K562 (cell line): ENCODE measurements at regions not wholly inside any gene's neighbourhood (a gene's known extent, or its start where the extent isn't known, plus 50 kb on each side); places are given as distances from the start of the nearest gene placed in this dataset.

Experiments used
- ATAC-seq: fragments of 200-7000 bp; cut with Tn5 transposase; 3 replicates; pipeline ENCODE4 v1.9.1; 2020; ENCODE audit warnings: moderate library complexity
- BruUV-seq: library from RNA; stranded (reverse); fragments of 400-500 nt; replicated peaks from 2 replicates; lab custom pipeline; 2021; lab: Mats Ljungman, UMichigan
- CTCF ChIA-PET: fragments of 300-600 bp; formaldehyde crosslinking; extraction: SDS; loops from one replicate; lab custom pipeline; 2021; ENCODE audit warnings: low intra/inter-chr PET ratio; lab: Yijun Ruan, JAX
- POLR2A ChIA-PET: fragments of 300-600, 350-650 bp; sonication (Branson Sonifier 250); formaldehyde crosslinking; extraction: SDS; loops from one replicate; lab custom pipeline; 2021; ENCODE audit warnings: antibody characterized with exemption, inconsistent platforms; lab: Yijun Ruan, JAX
- DNase-seq, 4 experiments: peaks; one replicate each; pipeline versions ENCODE4 v3.0.0 to v3.0.0-alpha.2; 2011 to 2018; ENCODE audit warnings: low spot score in 3 of 4, mixed read lengths in 3 of 4; ENCODE audit errors: extremely low read depth in 1 of 4
- FAIRE-seq: peaks from 2 replicates; lab custom pipeline; 2011; peaks lifted over from hg19 to GRCh38; lab: Jason Lieb, UNC
- H2AFZ ChIP-seq: 2 replicates; pipeline ENCODE4 v1.6.0; 2011; ENCODE audit warnings: low read depth, low read length, control low read depth, inconsistent platforms
- H3K27ac ChIP-seq: fragments of 200-600 bp; 3 replicates; pipeline ENCODE4 v1.8.0; 2011; ENCODE audit warnings: low read depth, mild to moderate bottlenecking, control low read depth, inconsistent platforms, low read length, moderate library complexity, mixed read lengths; ENCODE audit errors: extremely low read depth
- H3K27me3 ChIP-seq, 2 experiments: fragments of 300-600 bp in 1 of 2; 2 replicates in 1 of 2; 3 replicates in 1 of 2; pipeline versions ENCODE4 v1.6.0 to v1.8.0; 2011; ENCODE audit warnings: inconsistent platforms in 2 of 2, low read length in 2 of 2, mild to moderate bottlenecking in 1 of 2, mixed read lengths in 1 of 2, moderate library complexity in 1 of 2; ENCODE audit not compliant: control insufficient read depth in 2 of 2, insufficient read depth in 2 of 2
- H3K36me3 ChIP-seq: fragments of 300-600 bp; 3 replicates; pipeline ENCODE4 v1.8.0; 2011; ENCODE audit warnings: mild to moderate bottlenecking, low read length, inconsistent platforms; ENCODE audit not compliant: control insufficient read depth, insufficient read depth
- H3K4me1 ChIP-seq, 2 experiments: fragments of 200-600 bp in 1 of 2; replicated peaks in 1 of 2; 2 replicates in 1 of 2; 3 replicates in 1 of 2; pipeline versions ENCODE4 v1.5.1 to v1.8.0; 2011; ENCODE audit warnings: inconsistent platforms in 2 of 2, low read length in 2 of 2, mild to moderate bottlenecking in 1 of 2, mixed read lengths in 1 of 2, moderate library complexity in 1 of 2; ENCODE audit not compliant: control insufficient read depth in 2 of 2, insufficient read depth in 2 of 2
- H3K4me2 ChIP-seq: 2 replicates; pipeline ENCODE4 v1.6.1; 2011; ENCODE audit warnings: low read length, control low read depth, inconsistent platforms, mixed read lengths; ENCODE audit not compliant: insufficient read depth
- H3K4me3 ChIP-seq: fragments of 200-600 bp; sonication (generic), shearing (Covaris generic); 2 replicates; pipeline ENCODE4 v1.5.1; 2016; ENCODE audit warnings: control low read depth, inconsistent platforms
- H3K79me2 ChIP-seq: fragments of 200-600 bp; 3 replicates; pipeline ENCODE4 v1.8.0; 2011; ENCODE audit warnings: low read length, inconsistent platforms; ENCODE audit not compliant: control insufficient read depth, insufficient read depth
- H3K9ac ChIP-seq, 2 experiments: 2 replicates each; pipeline versions ENCODE4 v1.6.0 to v1.6.1; 2011; ENCODE audit warnings: low read depth in 2 of 2, low read length in 2 of 2, control low read depth in 1 of 2, inconsistent platforms in 1 of 2, mild to moderate bottlenecking in 1 of 2, mixed read lengths in 1 of 2; ENCODE audit not compliant: insufficient read depth in 1 of 2
- H3K9me1 ChIP-seq: one replicate; pipeline ENCODE4 v1.6.0; 2011; ENCODE audit warnings: inconsistent platforms, mild to moderate bottlenecking, low read length, moderate library complexity; ENCODE audit not compliant: control insufficient read depth, insufficient read depth
- H3K9me3 ChIP-seq: replicated peaks from 2 replicates; pipeline ENCODE4 v1.5.1; 2011; ENCODE audit warnings: low read depth, low read length, inconsistent platforms; ENCODE audit not compliant: control insufficient read depth, insufficient read depth
- H4K20me1 ChIP-seq: replicated peaks from 2 replicates; pipeline ENCODE4 v1.6.1; 2011; ENCODE audit warnings: low read length, inconsistent platforms, mixed read lengths; ENCODE audit not compliant: control insufficient read depth, insufficient read depth
- BRD9 ChIP-seq: fragments of 450-650 bp; IDR thresholded peaks from 2 replicates; pipeline ENCODE4 v1.6.1; 2018; ENCODE audit warnings: low read depth; ENCODE audit not compliant: partially characterized antibody
- ERF ChIP-seq: fragments of 450-650 bp; formaldehyde crosslinking; IDR thresholded peaks from 2 replicates; pipeline ENCODE4 v1.4.0; 2020; ENCODE audit warnings: mild to moderate bottlenecking, mixed read lengths
- NFXL1 ChIP-seq: fragments of 450-650 bp; formaldehyde crosslinking; IDR thresholded peaks from 2 replicates; pipeline ENCODE4 v1.4.0; 2021; ENCODE audit warnings: mild to moderate bottlenecking
- OTX1 ChIP-seq: fragments of 450-650 bp; formaldehyde crosslinking; IDR thresholded peaks from 2 replicates; pipeline ENCODE4 v1.4.0; 2022; ENCODE audit warnings: mild to moderate bottlenecking
- PCBP2 ChIP-seq: fragments of 200-400 bp; formaldehyde crosslinking; IDR thresholded peaks from 2 replicates; pipeline ENCODE4 v1.6.1; 2018; ENCODE audit warnings: low read length, low read depth, mild to moderate bottlenecking, moderate library complexity; ENCODE audit not compliant: poor library complexity, severe bottlenecking
- RCOR1 ChIP-seq, 2 experiments: IDR thresholded peaks; 2 replicates each; pipeline ENCODE4 v1.6.1; 2012; ENCODE audit warnings: low read depth in 2 of 2, low read length in 2 of 2, borderline replicate concordance in 1 of 2, improper control_type of control experiment in 1 of 2
- SAFB2 ChIP-seq: fragments of 200-400 bp; formaldehyde crosslinking; IDR thresholded peaks from 2 replicates; pipeline ENCODE4 v1.6.1; 2018; ENCODE audit warnings: borderline replicate concordance, low read length, low read depth, moderate library complexity; ENCODE audit not compliant: severe bottlenecking
- SLC30A9 ChIP-seq: fragments of 250-450 bp; sonication (Bioruptor Pico); IDR thresholded peaks from 2 replicates; pipeline ENCODE4 v1.8.0; 2022; ENCODE audit warnings: mild to moderate bottlenecking, moderate library complexity
- SMC3 ChIP-seq: conservative IDR thresholded peaks from 2 replicates; pipeline ENCODE4 v1.6.1; 2011; ENCODE audit warnings: low read depth, low read length, improper control_type of control experiment; ENCODE audit not compliant: insufficient read depth
- USF2 ChIP-seq: sonication (generic); formaldehyde crosslinking; IDR thresholded peaks from 2 replicates; pipeline ENCODE4 v1.5.0; 2020; ENCODE audit warnings: missing genetic modification reagents
- WGBS: fragments of 100-300 bp; shearing (Covaris generic); methylation state at CpG from one replicate; pipeline ENCODE4 v1.1.6; 2016; ENCODE audit warnings: low coverage, mixed read lengths; ENCODE audit not compliant: insufficient coverage; ENCODE audit errors: missing lambda C conversion rate; 5-methylcytosine and 5-hydroxymethylcytosine counted together
- in situ Hi-C: fragments of 300-500 bp; cut with MboI; formaldehyde crosslinking; loops from 4 replicates; pipeline ENCODE4 v1.15.0; 2018; ENCODE audit warnings: inconsistent platforms, mixed read lengths
- intact Hi-C: fragments of 100-400 bp; cut with micrococcal nuclease; formaldehyde crosslinking; loops from 2 replicates; pipeline ENCODE4 v1.14.2; 2022
- TF ChIP-seq, protein P1 (sequence below): fragments of 450-650 bp; formaldehyde crosslinking; IDR thresholded peaks from 2 replicates; pipeline ENCODE4 v1.4.0; 2020; ENCODE audit warnings: mild to moderate bottlenecking, mixed read lengths

GRCh38 chr4:42280327-42281095 is 116.8 kb upstream of the SHISA3 start (continued):
- no peak for TF ChIP-seq BRD9
- no peak for TF ChIP-seq NFXL1 (CRISPR knock-in tag)
- TF ChIP-seq PCBP2 = no peak
- no peak for TF ChIP-seq SAFB2
- TF ChIP-seq SMC3 = 0 out of 2 replicates have a peak, but pooled peaks have one; percentile 36
- no peak for TF ChIP-seq RCOR1 (IDR thresholded peaks at IDR 0.05; ENCODE audit: borderline replicate concordance in 1 of 2, low read depth in 2 of 2, low read length in 2 of 2)
- TF ChIP-seq ERF (CRISPR knock-in tag) = no peak
- TF ChIP-seq OTX1 (CRISPR knock-in tag) = no peak

DNA sequence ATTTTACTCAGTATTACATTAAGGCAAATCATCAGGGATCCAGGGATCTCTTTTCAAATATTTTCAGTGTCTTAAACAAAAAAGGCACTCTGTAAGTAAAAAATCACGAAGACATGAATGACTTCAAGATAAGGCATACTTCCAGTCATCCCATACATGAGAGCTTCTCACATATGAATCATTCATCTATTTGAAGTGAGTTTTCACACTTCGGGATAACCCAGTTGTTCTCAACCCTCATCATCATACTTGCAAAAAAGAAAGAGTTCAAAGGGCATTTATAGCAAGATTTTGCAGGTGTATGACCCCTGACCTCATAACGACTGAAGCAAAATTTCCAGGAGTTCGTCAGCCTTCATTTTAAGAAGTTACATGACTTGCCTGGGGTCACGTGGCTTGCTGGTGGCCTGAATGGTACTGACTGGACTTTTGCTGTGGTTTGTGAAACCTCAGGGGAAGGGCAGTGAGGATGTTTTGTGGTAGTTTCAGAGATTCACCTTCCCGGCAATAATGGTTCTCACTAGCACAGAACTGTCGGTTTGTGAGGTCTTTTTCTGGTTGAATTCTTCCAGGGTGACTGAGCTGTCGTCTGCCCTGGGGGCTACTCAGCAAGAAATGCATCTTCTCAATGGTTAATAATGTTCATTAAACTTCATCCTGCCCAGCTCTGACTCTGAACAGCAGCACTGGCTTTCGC is 115.8 kb upstream of the SHISA3 start:
- in situ Hi-C loops (loop anchor here (5.0 kb wide), 1 partner anchor 241 kb away; no protein-coding TSS in a partner anchor), intact Hi-C loops (loop anchor here (1.0 to 5.0 kb wide), 3 partner anchors 239 to 589 kb away; no protein-coding TSS in a partner anchor)
- ATAC-seq (no peak), FAIRE-seq (no peak), DNase-seq (no peak)
- whole genome bisulfite sequencing = 0% methylated on average over 8 of the region's 9 CpGs
- Histone ChIP-seq H2AFZ (no peak overlapping the region), H3K4me1 (no peaks in the 10 kb centered on the region), H4K20me1 (no peaks in the 10 kb centered on the region), H3K36me3 (no peaks in the 10 kb centered on the region), H3K4me3 (no peak overlapping the region), H3K9ac (no peak overlapping the region), H3K27ac (no peak overlapping the region), H3K79me2 (no peaks in the 10 kb centered on the region), H3K9me3 (no peaks in the 10 kb centered on the region), H3K9me1 (no peaks in the 10 kb centered on the region), H3K4me2 (no peak overlapping the region), H3K27me3 (no peaks in the 10 kb centered on the region)
- CTCF ChIA-PET = interaction anchor here (1.1 to 1.6 kb wide), 3 partner anchors 238 to 324 kb away, joined by 3 to 5 read pairs (median 5); no protein-coding TSS in a partner anchor
- POLR2A ChIA-PET = no interaction called here
- TF ChIP-seq SLC30A9 (CRISPR knock-in tag) (no peak), USF2 (peak; percentile 49; the same call in 1 of the 2 replicates)
- TF ChIP-seq, protein P1, sequence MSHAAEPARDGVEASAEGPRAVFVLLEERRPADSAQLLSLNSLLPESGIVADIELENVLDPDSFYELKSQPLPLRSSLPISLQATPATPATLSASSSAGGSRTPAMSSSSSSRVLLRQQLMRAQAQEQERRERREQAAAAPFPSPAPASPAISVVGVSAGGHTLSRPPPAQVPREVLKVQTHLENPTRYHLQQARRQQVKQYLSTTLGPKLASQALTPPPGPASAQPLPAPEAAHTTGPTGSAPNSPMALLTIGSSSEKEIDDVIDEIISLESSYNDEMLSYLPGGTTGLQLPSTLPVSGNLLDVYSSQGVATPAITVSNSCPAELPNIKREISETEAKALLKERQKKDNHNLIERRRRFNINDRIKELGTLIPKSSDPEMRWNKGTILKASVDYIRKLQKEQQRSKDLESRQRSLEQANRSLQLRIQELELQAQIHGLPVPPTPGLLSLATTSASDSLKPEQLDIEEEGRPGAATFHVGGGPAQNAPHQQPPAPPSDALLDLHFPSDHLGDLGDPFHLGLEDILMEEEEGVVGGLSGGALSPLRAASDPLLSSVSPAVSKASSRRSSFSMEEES = peak; percentile 25
- no TSS peak for BruUV-seq
